ENCODE measurements at regions not wholly inside any gene's neighbourhood (a gene's known extent, or its start where the extent isn't known, plus 50 kb on each side); places are given as distances from the start of the nearest gene placed in this dataset.

GRCh38 chr4:184306949-184307348 is 89.3 kb upstream of the ENPP6 start:
- no peak overlapping the region for H3K9ac ChIP-seq (replicated peaks in 1 of 4; ENCODE audit: extremely low read depth in 1 of 4, low read depth in 3 of 4, low read length in 3 of 4)
- POLR2A ChIA-PET (ENCODE audit: partially characterized antibody): no interaction called here
- no peak overlapping the region for H2BK15ac ChIP-seq (ENCODE audit: low read length)
- H3K23ac ChIP-seq (ENCODE audit: insufficient read length): no peak overlapping the region
- H3K18ac ChIP-seq (ENCODE audit: extremely low read depth, low read length): no peak overlapping the region
- no peaks in the 10 kb centered on the region for H3K4me1 ChIP-seq (replicated peaks in 1 of 4; ENCODE audit: control insufficient read depth in 3 of 4, insufficient read depth in 4 of 4, low read length in 3 of 4)
- no peaks in the 10 kb centered on the region for H3K79me1 ChIP-seq (ENCODE audit: low read depth, low read length)
- H3K27me3 ChIP-seq (replicated peaks in 1 of 4; ENCODE audit: control insufficient read depth in 3 of 4, extremely low read depth in 1 of 4, insufficient read depth in 3 of 4, low read length in 3 of 4): no peaks in the 10 kb centered on the region
- H4K91ac ChIP-seq (replicated peaks; ENCODE audit: insufficient read length, low read length): no peak overlapping the region
- no peak overlapping the region for H3K14ac ChIP-seq (ENCODE audit: insufficient read length)
- H3K56ac ChIP-seq (replicated peaks; ENCODE audit: insufficient read length, low read depth, low read length): no peak overlapping the region
- H2BK5ac ChIP-seq (ENCODE audit: low read depth, low read length): no peak overlapping the region
- no peak overlapping the region for H2AK5ac ChIP-seq (ENCODE audit: low read depth, low read length)
- CTCF ChIA-PET (ENCODE audit: partially characterized antibody): interaction anchor here (0.7 to 1.2 kb wide), 4 partner anchors 43 to 133 kb away, joined by 3 to 4 read pairs (median 3); no protein-coding TSS in a partner anchor
- no peak overlapping the region for H2BK120ac ChIP-seq (replicated peaks; ENCODE audit: low read depth, low read length)
- H3K4me3 ChIP-seq (ENCODE audit: extremely low read depth in 1 of 4, insufficient read depth in 2 of 4, low read depth in 3 of 4, low read length in 4 of 4): no peak overlapping the region
- no peaks in the 10 kb centered on the region for H3K36me3 ChIP-seq (ENCODE audit: control insufficient read depth in 2 of 4, insufficient read depth in 4 of 4, low read length in 3 of 4)
- no peaks in the 10 kb centered on the region for H4K20me1 ChIP-seq (replicated peaks in 1 of 2; ENCODE audit: control insufficient read depth in 1 of 2, insufficient read depth in 2 of 2, low read length in 2 of 2)
- no peak overlapping the region for H2BK20ac ChIP-seq (ENCODE audit: low read length)
- H3K23me2 ChIP-seq (ENCODE audit: low read depth, low read length): peaks cover 2% of the 10 kb centered on the region; the same call in 1 of the 2 replicates
- DNase-seq (ENCODE audit: low read depth in 1 of 2, low spot score in 2 of 2) (no peak), FAIRE-seq (no peak)
- no peak overlapping the region for H2AFZ ChIP-seq (ENCODE audit: low read length)
- H3K27ac ChIP-seq (ENCODE audit: low read depth, low read length): no peak overlapping the region
- no peak overlapping the region for H4K5ac ChIP-seq (ENCODE audit: insufficient read length, low read depth, low read length)
- peaks cover 0 to 2% of the 10 kb centered on the region in 2 experiments; a peak in 1 of 4 replicates for H3K9me3 ChIP-seq (ENCODE audit: insufficient read depth in 2 of 2, low read depth in 1 of 2, low read length in 1 of 2)
- H3K4me2 ChIP-seq (ENCODE audit: insufficient read depth in 1 of 2, low read depth in 2 of 2, low read length in 2 of 2): no peak overlapping the region
- no peak overlapping the region for H2BK12ac ChIP-seq (ENCODE audit: low read depth, low read length)
- 83% methylated on average over 3 of the region's 3 CpGs; no CpG with 5 or more reads in 1 of the 2 experiments for WGBS, 2 experiments (ENCODE audit: extremely low coverage in 1 of 2, insufficient coverage in 1 of 2, insufficient read length in 1 of 2, insufficient replicate concordance in 2 of 2, low coverage in 1 of 2, low lambda C conversion rate in 2 of 2, missing lambda C conversion rate in 1 of 2)
- no peak overlapping the region for H4K8ac ChIP-seq (ENCODE audit: extremely low read depth, insufficient read depth, low read length)
- H3K79me2 ChIP-seq (ENCODE audit: control insufficient read depth in 1 of 2, insufficient read depth in 2 of 2, low read length in 2 of 2): no peaks in the 10 kb centered on the region
- no peak overlapping the region for H3K4ac ChIP-seq (replicated peaks; ENCODE audit: insufficient read length, low read depth, low read length)
- TF ChIP-seq JUND (IDR thresholded peaks at IDR 0.05; ENCODE audit: low read length): no peak
- no peak for TF ChIP-seq ATF2 (IDR thresholded peaks at IDR 0.05; ENCODE audit: low read length)
- no peak for TF ChIP-seq BACH1 (IDR thresholded peaks at IDR 0.05; ENCODE audit: low read length)
- TF ChIP-seq GABPA (IDR thresholded peaks at IDR 0.05; ENCODE audit: borderline replicate concordance, insufficient read depth, low read length): no peak
- TF ChIP-seq SRF (IDR thresholded peaks at IDR 0.05; ENCODE audit: low read depth, low read length): no peak
- no peak for TF ChIP-seq USF2 (IDR thresholded peaks at IDR 0.05; ENCODE audit: low read length)
- no peak for TF ChIP-seq CHD2 (IDR thresholded peaks at IDR 0.05; ENCODE audit: low read length)
- TF ChIP-seq GTF2F1 (IDR thresholded peaks at IDR 0.05; ENCODE audit: borderline replicate concordance, low read depth, low read length): no peak
- no peak for TF ChIP-seq EP300 (IDR thresholded peaks at IDR 0.05; ENCODE audit: borderline replicate concordance in 1 of 2, low read depth in 2 of 2, low read length in 2 of 2)
- TF ChIP-seq MAFK (IDR thresholded peaks at IDR 0.05; ENCODE audit: low read depth, low read length): no peak
- no peak for TF ChIP-seq SIX5 (IDR thresholded peaks at IDR 0.05; ENCODE audit: low read depth, low read length)
- no peak for TF ChIP-seq MAX (IDR thresholded peaks at IDR 0.05)
